B cell (primary cell): ENCODE measurements at regions not wholly inside any gene's neighbourhood (a gene's known extent, or its start where the extent isn't known, plus 50 kb on each side); places are given as distances from the start of the nearest gene placed in this dataset.

ENCODE experiments used
- ATAC-seq: fragments of 200-7000 bp; cut with Tn5 transposase; one replicate; pipeline ENCODE4 v1.10.0; 2021; ENCODE audit warnings: low read depth, mild to moderate bottlenecking, moderate number of reproducible peaks, moderate library complexity
- CTCF ChIA-PET: fragments of 350-600 bp; sonication (Branson Sonifier 250); formaldehyde crosslinking; loops from one replicate; lab custom pipeline; 2021; ENCODE audit warnings: antibody characterized with exemption, inconsistent platforms; lab: Charles Lee
- POLR2A ChIA-PET: fragments of 350-600 bp; sonication (Branson Sonifier 250); formaldehyde crosslinking; loops from one replicate; lab custom pipeline; 2021; ENCODE audit warnings: antibody characterized with exemption; lab: Charles Lee
- DNase-seq: peaks from one replicate; pipeline ENCODE4 v3.0.0; 2013
- H2AFZ ChIP-seq: 2 replicates; pipeline ENCODE4 v1.6.1; 2012; ENCODE audit warnings: mild to moderate bottlenecking, low read depth, low read length; ENCODE audit not compliant: insufficient read depth, poor library complexity, severe bottlenecking
- H3K27ac ChIP-seq, 2 donors: 1 replicate in 1 of 2; 2 replicates in 1 of 2; pipeline ENCODE4 v1.5.1; 2012 to 2013; ENCODE audit warnings: low read length in 2 of 2, mild to moderate bottlenecking in 2 of 2, moderate library complexity in 1 of 2
- H3K27me3 ChIP-seq, 4 experiments: fragments of 200-600 bp in 1 of 4; sonication (generic) in 1 of 4; replicated peaks in 1 of 4; 1 replicate in 2 of 4; 2 replicates in 2 of 4; pipeline versions ENCODE4 v1.6.1 to v1.7.0; 2013 to 2016; ENCODE audit warnings: low read length in 3 of 4, mild to moderate bottlenecking in 2 of 4, mixed read lengths in 1 of 4, moderate library complexity in 1 of 4; ENCODE audit not compliant: insufficient read depth in 4 of 4, control insufficient read depth in 3 of 4; ENCODE audit errors: control extremely low read depth in 1 of 4
- H3K36me3 ChIP-seq, 2 experiments: replicated peaks in 1 of 2; 1 replicate in 1 of 2; 2 replicates in 1 of 2; pipeline versions ENCODE4 v1.6.1 to v1.7.1; 2013; ENCODE audit warnings: low read length in 1 of 2; ENCODE audit not compliant: insufficient read depth in 2 of 2, control insufficient read depth in 1 of 2; ENCODE audit errors: control extremely low read depth in 1 of 2, extremely low read depth in 1 of 2
- H3K4me1 ChIP-seq, 2 donors: fragments of 200-600 bp in 1 of 2; sonication (generic) in 1 of 2; 1 replicate in 1 of 2; 2 replicates in 1 of 2; pipeline versions ENCODE4 v1.5.1 to v1.6.1; 2013 to 2017; ENCODE audit warnings: low read length in 2 of 2; ENCODE audit not compliant: control insufficient read depth in 2 of 2, insufficient read depth in 2 of 2
- H3K4me2 ChIP-seq: replicated peaks from 2 replicates; pipeline ENCODE3; 2012; ENCODE audit warnings: mild to moderate bottlenecking, low read depth, low read length; ENCODE audit not compliant: poor library complexity, severe bottlenecking
- H3K4me3 ChIP-seq, 5 experiments: fragments of 200-600 bp in 1 of 5; sonication (generic) in 1 of 5; 1 replicate in 3 of 5; 2 replicates in 2 of 5; pipeline versions ENCODE4 v1.5.1 to v1.7.0; 2011 to 2016; ENCODE audit warnings: low read length in 4 of 5, mild to moderate bottlenecking in 4 of 5, low read depth in 2 of 5, control low read depth in 1 of 5, moderate library complexity in 1 of 5; ENCODE audit not compliant: insufficient read depth in 1 of 5; ENCODE audit errors: control extremely low read depth in 1 of 5, extremely low read depth in 1 of 5
- H3K79me2 ChIP-seq: fragments of 200-600 bp; sonication (generic); one replicate; pipeline ENCODE4 v1.6.0; 2016; ENCODE audit warnings: low read length; ENCODE audit not compliant: control insufficient read depth, insufficient read depth
- H3K9ac ChIP-seq: fragments of 200-600 bp; sonication (generic); 2 replicates; pipeline ENCODE4 v1.6.1; 2017; ENCODE audit warnings: mild to moderate bottlenecking, low read length, moderate library complexity
- H3K9me3 ChIP-seq, 3 donors: one replicate each; pipeline versions ENCODE4 v1.6.1 to v1.7.1; 2013; ENCODE audit warnings: low read length in 2 of 3; ENCODE audit not compliant: control insufficient read depth in 2 of 3, insufficient read depth in 1 of 3; ENCODE audit errors: control extremely low read depth in 1 of 3
- H4K20me1 ChIP-seq: 2 replicates; pipeline ENCODE4 v1.6.0; 2012; ENCODE audit warnings: mild to moderate bottlenecking, low read length; ENCODE audit not compliant: insufficient read depth, control insufficient read depth, poor library complexity, severe bottlenecking
- H3K27ac Mint-ChIP-seq: one replicate; pipeline ENCODE4 v1.8.0; 2021; ENCODE audit warnings: mixed read lengths
- H3K27me3 Mint-ChIP-seq: one replicate; pipeline ENCODE4 v1.8.0; 2021; ENCODE audit warnings: mixed read lengths
- H3K4me1 Mint-ChIP-seq: one replicate; pipeline ENCODE4 v1.8.0; 2021; ENCODE audit warnings: mixed read lengths
- H3K4me3 Mint-ChIP-seq: one replicate; pipeline ENCODE4 v1.8.0; 2021; ENCODE audit warnings: mixed read lengths
- H3K9me3 Mint-ChIP-seq: one replicate; pipeline ENCODE4 v1.8.0; 2022; ENCODE audit warnings: mixed read lengths; ENCODE audit not compliant: insufficient read depth
- CTCF ChIP-seq: fragments of 200-600 bp; IDR thresholded peaks from one replicate; pipeline ENCODE4 v1.8.0; 2022; ENCODE audit warnings: antibody characterized with exemption, mild to moderate bottlenecking
- EZH2 ChIP-seq: IDR thresholded peaks from 2 replicates; pipeline ENCODE4 v1.6.1; 2012; ENCODE audit warnings: borderline replicate concordance, low read depth, mild to moderate bottlenecking, moderate library complexity, low read length; ENCODE audit not compliant: insufficient read depth, poor library complexity, severe bottlenecking
- WGBS: methylation state at CpG from one replicate; pipeline ENCODE4 v1.1.5; 2013; ENCODE audit warnings: missing lambda C conversion rate; ENCODE audit not compliant: insufficient coverage; 5-methylcytosine and 5-hydroxymethylcytosine counted together
- intact Hi-C: fragments of 100-400 bp; cut with micrococcal nuclease; formaldehyde crosslinking; loops from one replicate; pipeline ENCODE4 v1.10.0; 2022

GRCh38 chr4:81282131-81282530, 67.1 kb upstream of the PRKG2 start:
- Histone ChIP-seq H3K4me3 (no peak overlapping the region), H3K4me2 (no peak overlapping the region), H4K20me1 (no peaks in the 10 kb centered on the region), H3K27me3 (peaks cover 0 to 3% (median 0%) of the 10 kb centered on the region in 4 experiments), H3K27ac (no peak overlapping the region), H3K9me3 (no peaks in the 10 kb centered on the region), H3K9ac (no peak overlapping the region), H3K36me3 (no peaks in the 10 kb centered on the region), H2AFZ (no peak overlapping the region), H3K4me1 (no peaks in the 10 kb centered on the region), H3K79me2 (no peaks in the 10 kb centered on the region)
- peaks cover 6% of the 10 kb centered on the region for H3K27me3 Mint-ChIP-seq
- no peaks in the 10 kb centered on the region for H3K4me1 Mint-ChIP-seq
- ChIA-PET CTCF (no interaction called here), POLR2A (no interaction called here)
- ATAC-seq (no peak), DNase-seq (no peak)
- H3K9me3 Mint-ChIP-seq: no peaks in the 10 kb centered on the region
- WGBS: no CpG with 5 or more reads among the region's 3 CpGs
- no peak overlapping the region for H3K4me3 Mint-ChIP-seq
- TF ChIP-seq CTCF: no peak
- no peak for TF ChIP-seq EZH2
- intact Hi-C loops: no loop called here
- H3K27ac Mint-ChIP-seq: no peak overlapping the region

- Histone ChIP-seq H3K27me3 (no peaks in the 10 kb centered on the region), H3K27ac (no peak overlapping the region), H3K4me1 (no peaks in the 10 kb centered on the region), H3K79me2 (no peaks in the 10 kb centered on the region), H3K4me3 (no peak overlapping the region), H3K4me2 (no peak overlapping the region), H3K9me3 (peaks cover 0 to 4% (median 2%) of the 10 kb centered on the region in 3 donors), H3K36me3 (no peaks in the 10 kb centered on the region), H4K20me1 (no peaks in the 10 kb centered on the region), H3K9ac (no peak overlapping the region), H2AFZ (no peak overlapping the region)
- DNase-seq (no peak), ATAC-seq (no peak)
- WGBS: no CpG with 5 or more reads among the region's 1 CpG
- peaks cover 8% of the 10 kb centered on the region for H3K27me3 Mint-ChIP-seq
- CTCF ChIA-PET: no interaction called here
- TF ChIP-seq CTCF (no peak), EZH2 (no peak)
- no peaks in the 10 kb centered on the region for H3K4me1 Mint-ChIP-seq
- peaks cover 9% of the 10 kb centered on the region for H3K9me3 Mint-ChIP-seq
- H3K27ac Mint-ChIP-seq: no peak overlapping the region
- intact Hi-C loops: no loop called here
- no peak overlapping the region for H3K4me3 Mint-ChIP-seq
- POLR2A ChIA-PET: no interaction called here
These were observed 59.4 kb upstream of the PRKG2 start for GRCh38 chr4:81274460-81274859.
